Hematopoietic multipotent progenitor cell treated with erythropoietin and hydrocortisone succinate and interleukin-3 and kit ligand, for 8 days (in vitro differentiated cells): ENCODE measurements at regions not wholly inside any gene's neighbourhood (a gene's known extent, or its start where the extent isn't known, plus 50 kb on each side); places are given as distances from the start of the nearest gene placed in this dataset.

Experiments
- DNase-seq: peaks from one replicate; pipeline ENCODE4 v3.0.0-alpha.2; 2015

- DNase-seq: no peak
Observed at GRCh38 chr5:10839916-10840599, 79.0 kb upstream of the DAP start.

- DNase-seq: no peak
Observed at GRCh38 chr5:10839118-10839517, 78.1 kb upstream of the DAP start.

GRCh38 chr5:10838038-10838437 is 77.0 kb upstream of the DAP start:
- DNase-seq: no peak

GRCh38 chr5:10836986-10837385 is 76.0 kb upstream of the DAP start:
- DNase-seq: no peak

- DNase-seq: no peak
Observed at GRCh38 chr5:10834695-10835094, 73.7 kb upstream of the DAP start.

- DNase-seq: no peak
Observed at GRCh38 chr5:10832987-10833386, 72.0 kb upstream of the DAP start.

- no peak for DNase-seq
Observed at GRCh38 chr5:10832421-10832820, 71.4 kb upstream of the DAP start.

- DNase-seq: no peak
Observed at GRCh38 chr5:10831419-10831818, 70.4 kb upstream of the DAP start.

GRCh38 chr5:10828241-10828640 is 67.2 kb upstream of the DAP start:
- DNase-seq: no peak

GRCh38 chr5:10827571-10827970 is 66.5 kb upstream of the DAP start:
- DNase-seq: no peak

- DNase-seq: no peak
Observed at GRCh38 chr5:10826971-10827370, 65.9 kb upstream of the DAP start.

GRCh38 chr5:10825897-10826644 is 65.0 kb upstream of the DAP start:
- peak; percentile 9 for DNase-seq

- DNase-seq: no peak
Observed at GRCh38 chr5:10812218-10812617, 51.2 kb upstream of the DAP start.
